Calu3 (cell line): ENCODE measurements at regions not wholly inside any gene's neighbourhood (a gene's known extent, or its start where the extent isn't known, plus 50 kb on each side); places are given as distances from the start of the nearest gene placed in this dataset.

Experiments
- BruUV-seq: library from RNA; stranded (reverse); fragments of 400-500 nt; replicated peaks from 2 replicates; lab custom pipeline; 2021; lab: Mats Ljungman, UMichigan
- CTCF ChIA-PET: fragments of 300-600 bp; sonication (Branson Sonifier 250); formaldehyde crosslinking; loops from one replicate; lab custom pipeline; 2022; ENCODE audit warnings: antibody characterized with exemption; lab: Charles Lee
- DNase-seq: peaks from one replicate; pipeline ENCODE4 v3.0.0; 2022
- H3K27ac Mint-ChIP-seq: one replicate; pipeline ENCODE4 v1.8.0; 2022; ENCODE audit warnings: mixed read lengths; ENCODE audit not compliant: unreplicated experiment
- H3K27me3 Mint-ChIP-seq: one replicate; pipeline ENCODE4 v1.8.0; 2022; ENCODE audit warnings: mixed read lengths; ENCODE audit not compliant: unreplicated experiment
- H3K36me3 Mint-ChIP-seq: one replicate; pipeline ENCODE4 v1.8.0; 2022; ENCODE audit warnings: mild to moderate bottlenecking, moderate library complexity, mixed read lengths; ENCODE audit not compliant: insufficient read depth, unreplicated experiment
- H3K4me1 Mint-ChIP-seq: one replicate; pipeline ENCODE4 v1.8.0; 2022; ENCODE audit warnings: mild to moderate bottlenecking, low read depth, mixed read lengths; ENCODE audit not compliant: unreplicated experiment
- H3K4me3 Mint-ChIP-seq: one replicate; pipeline ENCODE4 v1.8.0; 2022; ENCODE audit warnings: mild to moderate bottlenecking, low read depth, moderate library complexity, mixed read lengths; ENCODE audit not compliant: unreplicated experiment
- H3K9me3 Mint-ChIP-seq: one replicate; pipeline ENCODE4 v1.8.0; 2022; ENCODE audit warnings: low read depth, mixed read lengths; ENCODE audit not compliant: unreplicated experiment
- intact Hi-C: fragments of 100-400 bp; cut with micrococcal nuclease; formaldehyde crosslinking; loops from one replicate; pipeline ENCODE4 v1.10.0; 2022; ENCODE audit not compliant: unreplicated experiment
- TF ChIP-seq, protein P1 (sequence below): fragments of 200-600 bp; IDR thresholded peaks from one replicate; pipeline ENCODE4 v1.8.0; 2022; ENCODE audit warnings: antibody characterized with exemption; ENCODE audit not compliant: unreplicated experiment

DNA sequence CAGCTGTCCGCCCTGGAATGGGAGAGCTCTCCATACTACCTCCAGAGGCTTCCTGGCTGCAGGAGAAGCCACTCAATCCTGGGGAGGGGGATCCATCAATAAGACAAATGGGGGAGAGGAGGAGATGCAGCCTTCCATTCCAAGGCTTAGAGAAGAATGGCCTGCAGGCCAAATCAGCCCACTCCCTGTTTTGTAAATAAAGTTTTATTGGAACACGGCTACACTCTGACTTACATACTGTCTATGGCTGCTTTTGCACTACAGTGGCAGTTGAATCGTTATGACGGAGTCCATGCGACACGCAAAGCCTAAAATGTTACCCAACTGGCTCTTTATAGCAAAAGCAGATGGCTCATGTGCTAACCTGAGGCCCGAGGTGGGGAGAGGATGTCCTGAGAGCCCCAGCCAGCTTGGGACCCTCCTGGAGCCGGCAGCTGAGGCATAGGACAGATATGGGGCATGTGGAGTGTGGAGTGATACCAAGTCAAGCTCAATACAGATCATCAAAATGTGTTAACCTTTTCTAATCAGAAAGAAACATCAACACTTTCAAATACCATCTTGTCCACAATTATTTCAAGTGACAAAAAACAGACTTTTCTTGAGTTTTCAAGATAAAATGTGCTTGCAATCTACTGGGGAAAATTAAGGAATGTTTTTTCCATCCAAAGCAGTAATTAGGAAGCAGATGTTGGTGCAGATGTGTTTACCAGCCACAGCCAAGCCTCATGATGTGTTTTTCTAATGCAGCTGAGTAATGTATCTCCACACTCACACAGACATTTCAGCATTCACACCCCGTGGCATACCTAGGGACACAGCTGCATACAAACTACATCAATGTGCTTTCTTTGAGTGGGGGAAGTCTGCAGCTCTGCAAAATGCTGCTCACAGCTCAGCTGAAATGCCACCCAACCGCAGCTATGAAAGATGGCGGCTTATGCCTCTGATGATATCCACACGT lies 181.6 kb downstream of the SHANK2 start:
- Mint-ChIP-seq H3K36me3 (peaks cover 17% of the 10 kb centered on the region), H3K4me3 (no peak overlapping the region), H3K9me3 (no peaks in the 10 kb centered on the region), H3K27ac (no peak overlapping the region), H3K27me3 (no peaks in the 10 kb centered on the region), H3K4me1 (no peaks in the 10 kb centered on the region)
- intact Hi-C loops = no loop called here
- no peak for DNase-seq
- CTCF ChIA-PET = no interaction called here
- TF ChIP-seq, protein P1, sequence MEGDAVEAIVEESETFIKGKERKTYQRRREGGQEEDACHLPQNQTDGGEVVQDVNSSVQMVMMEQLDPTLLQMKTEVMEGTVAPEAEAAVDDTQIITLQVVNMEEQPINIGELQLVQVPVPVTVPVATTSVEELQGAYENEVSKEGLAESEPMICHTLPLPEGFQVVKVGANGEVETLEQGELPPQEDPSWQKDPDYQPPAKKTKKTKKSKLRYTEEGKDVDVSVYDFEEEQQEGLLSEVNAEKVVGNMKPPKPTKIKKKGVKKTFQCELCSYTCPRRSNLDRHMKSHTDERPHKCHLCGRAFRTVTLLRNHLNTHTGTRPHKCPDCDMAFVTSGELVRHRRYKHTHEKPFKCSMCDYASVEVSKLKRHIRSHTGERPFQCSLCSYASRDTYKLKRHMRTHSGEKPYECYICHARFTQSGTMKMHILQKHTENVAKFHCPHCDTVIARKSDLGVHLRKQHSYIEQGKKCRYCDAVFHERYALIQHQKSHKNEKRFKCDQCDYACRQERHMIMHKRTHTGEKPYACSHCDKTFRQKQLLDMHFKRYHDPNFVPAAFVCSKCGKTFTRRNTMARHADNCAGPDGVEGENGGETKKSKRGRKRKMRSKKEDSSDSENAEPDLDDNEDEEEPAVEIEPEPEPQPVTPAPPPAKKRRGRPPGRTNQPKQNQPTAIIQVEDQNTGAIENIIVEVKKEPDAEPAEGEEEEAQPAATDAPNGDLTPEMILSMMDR = no peak
- no TSS peak for BruUV-seq

DNA sequence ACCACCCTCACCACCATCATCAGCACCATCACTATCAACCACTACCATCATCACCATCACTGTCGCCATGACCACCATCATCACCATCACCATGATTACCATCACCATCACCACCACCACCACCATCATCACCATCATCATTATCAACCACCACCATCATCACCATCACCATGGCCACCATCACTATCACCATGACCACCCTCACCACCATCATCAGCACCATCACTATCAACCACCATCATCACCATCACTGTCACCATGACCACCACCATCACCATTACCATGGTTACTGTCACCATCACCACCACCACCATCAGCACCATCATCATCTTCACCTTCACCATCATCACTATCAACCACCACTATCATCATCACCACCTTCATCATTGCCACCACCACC lies 183.4 kb downstream of the SHANK2 start:
- CTCF ChIA-PET = no interaction called here
- intact Hi-C loops = no loop called here
- Mint-ChIP-seq H3K4me3 (no peak overlapping the region), H3K36me3 (peaks cover 3% of the 10 kb centered on the region), H3K4me1 (no peaks in the 10 kb centered on the region), H3K27ac (no peak overlapping the region), H3K9me3 (no peaks in the 10 kb centered on the region), H3K27me3 (no peaks in the 10 kb centered on the region)
- TF ChIP-seq, protein P1 = no peak
- DNase-seq = no peak
- BruUV-seq = no TSS peak

DNA sequence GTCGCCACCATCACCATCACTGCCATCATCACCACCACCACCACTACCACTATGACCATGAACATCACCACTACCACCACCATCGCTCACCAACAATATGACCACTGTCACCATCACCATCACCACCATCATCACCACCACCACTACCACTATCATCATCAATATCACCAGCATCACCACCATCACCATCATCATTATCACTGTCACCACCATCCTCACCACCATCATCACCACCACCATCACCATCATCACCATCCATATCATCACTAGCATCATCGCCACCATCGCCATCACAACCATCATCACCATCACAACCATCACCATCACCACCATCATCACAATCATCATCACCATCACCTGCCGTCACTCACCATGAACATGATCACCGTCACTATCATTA lies 184.6 kb downstream of the SHANK2 start:
- no peaks in the 10 kb centered on the region for H3K4me1 Mint-ChIP-seq
- intact Hi-C loops = no loop called here
- H3K36me3 Mint-ChIP-seq = no peaks in the 10 kb centered on the region
- no peaks in the 10 kb centered on the region for H3K27me3 Mint-ChIP-seq
- TF ChIP-seq, protein P1 = no peak
- H3K4me3 Mint-ChIP-seq = no peak overlapping the region
- DNase-seq = no peak
- CTCF ChIA-PET = no interaction called here
- H3K27ac Mint-ChIP-seq = no peak overlapping the region
- BruUV-seq = no TSS peak
- H3K9me3 Mint-ChIP-seq = no peaks in the 10 kb centered on the region

DNA sequence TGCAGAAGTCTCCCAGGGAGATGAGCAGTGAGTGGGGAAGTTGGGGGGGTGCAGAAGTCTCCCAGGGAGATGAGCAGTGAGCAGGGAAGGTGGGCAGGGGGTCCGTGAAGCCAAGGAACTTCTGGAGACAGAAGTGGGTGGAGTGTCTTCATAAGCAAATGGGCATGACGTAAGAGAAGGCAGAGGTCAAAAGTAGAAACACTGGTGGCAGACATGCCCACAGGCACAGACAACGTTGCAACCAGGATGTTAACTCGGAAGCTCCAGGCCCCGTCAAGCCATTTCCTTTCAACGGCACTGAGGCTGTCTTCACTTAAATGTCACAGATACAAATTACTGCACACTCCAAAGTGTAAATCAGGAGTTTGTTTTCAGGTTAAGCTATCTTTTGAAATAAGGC lies 186.1 kb downstream of the SHANK2 start:
- H3K9me3 Mint-ChIP-seq = no peaks in the 10 kb centered on the region
- H3K27ac Mint-ChIP-seq = no peak overlapping the region
- TF ChIP-seq, protein P1 = no peak
- no peak overlapping the region for H3K4me3 Mint-ChIP-seq
- no TSS peak for BruUV-seq
- no peaks in the 10 kb centered on the region for H3K27me3 Mint-ChIP-seq
- no peaks in the 10 kb centered on the region for H3K4me1 Mint-ChIP-seq
- intact Hi-C loops = no loop called here
- no peaks in the 10 kb centered on the region for H3K36me3 Mint-ChIP-seq
- no peak for DNase-seq
- CTCF ChIA-PET = no interaction called here
